ENCODE measurements at regions not wholly inside any gene's neighbourhood (a gene's known extent, or its start where the extent isn't known, plus 50 kb on each side); places are given as distances from the start of the nearest gene placed in this dataset.

GRCh38 chr3:102745881-102746280 is 311.1 kb downstream of the ZPLD1 start:
- TF ChIP-seq POLR2A (IDR thresholded peaks at IDR 0.05; ENCODE audit: low read length): no peak
- TF ChIP-seq GATA1 (IDR thresholded peaks at IDR 0.05; ENCODE audit: low read depth, low read length): no peak
